Testis (tissue), 2 donors: ENCODE measurements at regions not wholly inside any gene's neighbourhood (a gene's known extent, or its start where the extent isn't known, plus 50 kb on each side); places are given as distances from the start of the nearest gene placed in this dataset.

Experiments used
- CTCF ChIP-seq, 3 experiments: fragments of 450-650 bp in 2 of 3; fragments of 200-600 bp in 1 of 3; sonication (generic) in 1 of 3; IDR thresholded peaks; one replicate each; pipeline ENCODE4 v1.5.1; 2016 to 2019; ENCODE audit warnings: antibody characterized with exemption in 3 of 3, mild to moderate bottlenecking in 2 of 3, moderate library complexity in 1 of 3
- POLR2A ChIP-seq: fragments of 450-650 bp; IDR thresholded peaks from one replicate; pipeline ENCODE4 v1.6.1; 2017; ENCODE audit warnings: antibody characterized with exemption, mild to moderate bottlenecking, moderate library complexity

GRCh38 chr1:64417803-64418202 lies 52.1 kb upstream of the CACHD1 start:
- TF ChIP-seq CTCF (IDR thresholded peaks at IDR 0.05): no peak
- TF ChIP-seq POLR2A: no peak
